A549 (cell line): ENCODE measurements at regions not wholly inside any gene's neighbourhood (a gene's known extent, or its start where the extent isn't known, plus 50 kb on each side); places are given as distances from the start of the nearest gene placed in this dataset.

Experiments
- ATAC-seq, 2 experiments: fragments of 200-7000 bp in 1 of 2; fragments of >200 bp in 1 of 2; cut with Nextera tagmentation in 1 of 2; cut with Tn5 transposase in 1 of 2; 3 replicates each; pipeline versions ENCODE4 v1.8.0 to v1.9.1; 2018 to 2020; ENCODE audit warnings: mild to moderate bottlenecking in 1 of 2, moderate library complexity in 1 of 2
- CTCF ChIA-PET: fragments of 300-600 bp; sonication (Branson Sonifier 250); formaldehyde crosslinking; extraction: SDS; loops from one replicate; lab custom pipeline; 2021; ENCODE audit warnings: antibody characterized with exemption, inconsistent platforms; lab: Yijun Ruan, JAX
- POLR2A ChIA-PET: fragments of 350-600 bp; formaldehyde crosslinking; extraction: SDS; loops from one replicate; lab custom pipeline; 2021; ENCODE audit warnings: antibody characterized with exemption, inconsistent platforms; lab: Yijun Ruan, JAX
- DNase-seq, 2 experiments: peaks; one replicate each; pipeline versions ENCODE4 v3.0.0 to v3.0.0-alpha.2; 2011 to 2016; ENCODE audit warnings: low read depth in 1 of 2, low spot score in 1 of 2
- FAIRE-seq: peaks from 2 replicates; lab custom pipeline; 2011; peaks lifted over from hg19 to GRCh38; lab: Jason Lieb, UNC
- H3K27ac ChIP-seq, 2 experiments: fragments of >200 bp; sonication (Bioruptor Twin); formaldehyde crosslinking; 3 replicates each; pipeline ENCODE4 v1.5.1; 2016 to 2017
- H3K4me1 ChIP-seq: fragments of >200 bp; sonication (Bioruptor Twin); formaldehyde crosslinking; 3 replicates; pipeline ENCODE4 v1.6.1; 2016
- H3K4me2 ChIP-seq: fragments of >200 bp; sonication (Bioruptor Twin); formaldehyde crosslinking; 3 replicates; pipeline ENCODE4 v1.6.1; 2016
- H3K4me3 ChIP-seq: fragments of >200 bp; sonication (Bioruptor Twin); formaldehyde crosslinking; 3 replicates; pipeline ENCODE4 v1.5.1; 2016
- H3K9me3 ChIP-seq: fragments of >200 bp; sonication (Bioruptor Twin); formaldehyde crosslinking; 3 replicates; pipeline ENCODE4 v1.6.1; 2016
- ATOH8 ChIP-seq: fragments of 250-450 bp; sonication (Bioruptor Pico); IDR thresholded peaks from 2 replicates; pipeline ENCODE4 v1.5.0; 2020; ENCODE audit warnings: low read depth, mild to moderate bottlenecking, moderate library complexity
- E2F6 ChIP-seq: IDR thresholded peaks from 2 replicates; pipeline ENCODE4 v1.6.1; 2012; ENCODE audit warnings: low read depth, borderline replicate concordance
- EHMT2 ChIP-seq: fragments of 200-600 bp; sonication (generic); IDR thresholded peaks from 2 replicates; pipeline ENCODE4 v1.6.1; 2016; ENCODE audit warnings: antibody characterized with exemption, low read depth, mild to moderate bottlenecking, moderate library complexity
- ELK1 ChIP-seq: fragments of 150-350 bp; IDR thresholded peaks from 2 replicates; pipeline ENCODE4 v1.6.1; 2014; ENCODE audit warnings: low read depth, mild to moderate bottlenecking, low read length
- EP300 ChIP-seq, 2 experiments: fragments of >200 bp; sonication (Bioruptor Twin); formaldehyde crosslinking; IDR thresholded peaks; 2 replicates in 1 of 2; 3 replicates in 1 of 2; pipeline ENCODE4 v1.6.1; 2016 to 2017
- FOSB ChIP-seq: fragments of 250-450 bp; sonication (Bioruptor Pico); IDR thresholded peaks from 2 replicates; pipeline ENCODE4 v1.5.0; 2020; ENCODE audit warnings: mild to moderate bottlenecking, moderate library complexity
- FOXS1 ChIP-seq: fragments of 250-450 bp; sonication (Bioruptor Pico); IDR thresholded peaks from 2 replicates; pipeline ENCODE4 v1.5.0; 2020; ENCODE audit warnings: mild to moderate bottlenecking, moderate library complexity
- GATA3 ChIP-seq: IDR thresholded peaks from 2 replicates; pipeline ENCODE4 v1.6.1; 2012; ENCODE audit warnings: borderline replicate concordance
- HDAC2 ChIP-seq: fragments of 200-600 bp; sonication (generic); IDR thresholded peaks from 2 replicates; pipeline ENCODE4 v1.6.1; 2016
- HEYL ChIP-seq: fragments of 250-450 bp; sonication (Bioruptor Pico); IDR thresholded peaks from 2 replicates; pipeline ENCODE4 v1.8.0; 2021; ENCODE audit warnings: mild to moderate bottlenecking, moderate library complexity
- HMGXB4 ChIP-seq: fragments of 250-450 bp; sonication (Bioruptor Pico); IDR thresholded peaks from 2 replicates; pipeline ENCODE4 v1.5.0; 2021; ENCODE audit warnings: mild to moderate bottlenecking, moderate library complexity, borderline replicate concordance
- JUN ChIP-seq, 2 experiments: fragments of >200 bp; sonication (Bioruptor Twin); formaldehyde crosslinking; IDR thresholded peaks; 2 replicates in 1 of 2; 3 replicates in 1 of 2; pipeline ENCODE4 v1.6.1; 2016 to 2017
- JUNB ChIP-seq: fragments of >200 bp; sonication (Bioruptor Twin); formaldehyde crosslinking; IDR thresholded peaks from 2 replicates; pipeline ENCODE4 v1.6.1; 2016
- MAFK ChIP-seq: fragments of 450-650 bp; IDR thresholded peaks from 2 replicates; pipeline ENCODE4 v1.6.1; 2014; ENCODE audit not compliant: partially characterized antibody
- MAX ChIP-seq: IDR thresholded peaks from 2 replicates; pipeline ENCODE4 v1.6.1; 2012
- MYC ChIP-seq: IDR thresholded peaks from 2 replicates; pipeline ENCODE4 v1.6.1; 2012; ENCODE audit warnings: mild to moderate bottlenecking, inconsistent platforms, low read length, improper control_type of control experiment, borderline replicate concordance
- NPAS2 ChIP-seq: fragments of 250-450 bp; sonication (Bioruptor Pico); IDR thresholded peaks from 2 replicates; pipeline ENCODE4 v1.8.0; 2022; ENCODE audit warnings: mild to moderate bottlenecking, moderate library complexity, borderline replicate concordance
- NR3C1 ChIP-seq: fragments of >200 bp; sonication (Bioruptor Twin); formaldehyde crosslinking; IDR thresholded peaks from 3 replicates; pipeline ENCODE4 v1.6.1; 2017
- POLR2A ChIP-seq: IDR thresholded peaks from 2 replicates; pipeline ENCODE4 v1.6.1; 2012; ENCODE audit warnings: mild to moderate bottlenecking, low read length
- POLR2AphosphoS2 ChIP-seq: conservative IDR thresholded peaks from 2 replicates; pipeline ENCODE4 v1.6.1; 2012; ENCODE audit warnings: low read length, improper control_type of control experiment, inconsistent platforms
- RAD21 ChIP-seq, 2 experiments: fragments of >200 bp in 1 of 2; sonication (Bioruptor Twin) in 1 of 2; formaldehyde crosslinking in 1 of 2; IDR thresholded peaks in 1 of 2; conservative IDR thresholded peaks in 1 of 2; 2 replicates in 1 of 2; 3 replicates in 1 of 2; pipeline ENCODE4 v1.6.1; 2012 to 2018; ENCODE audit warnings: inconsistent platforms in 1 of 2
- RARB ChIP-seq: fragments of 250-450 bp; sonication (Bioruptor Pico); IDR thresholded peaks from 2 replicates; pipeline ENCODE4 v1.8.0; 2021; ENCODE audit warnings: mild to moderate bottlenecking, moderate library complexity
- TFCP2L1 ChIP-seq: fragments of 250-450 bp; sonication (Bioruptor Pico); IDR thresholded peaks from 2 replicates; pipeline ENCODE4 v1.5.0; 2021; ENCODE audit warnings: mild to moderate bottlenecking
- TP53 ChIP-seq: fragments of 250-450 bp; sonication (Bioruptor Pico); IDR thresholded peaks from 2 replicates; pipeline ENCODE4 v1.5.0; 2021; ENCODE audit warnings: mild to moderate bottlenecking, moderate library complexity
- USF2 ChIP-seq: fragments of 450-650 bp; IDR thresholded peaks from 2 replicates; pipeline ENCODE4 v1.6.1; 2014; ENCODE audit warnings: antibody characterized with exemption
- ZC3H11A ChIP-seq: fragments of 450-650 bp; IDR thresholded peaks from 2 replicates; pipeline ENCODE4 v1.6.1; 2014; ENCODE audit warnings: antibody characterized with exemption, mild to moderate bottlenecking
- ZFP36 ChIP-seq: fragments of 450-650 bp; IDR thresholded peaks from 2 replicates; pipeline ENCODE4 v1.6.1; 2014; ENCODE audit warnings: borderline replicate concordance; ENCODE audit not compliant: partially characterized antibody
- WGBS: methylation state at CpG from one replicate; pipeline ENCODE4 v1.1.6; 2017; ENCODE audit errors: missing lambda C conversion rate; 5-methylcytosine and 5-hydroxymethylcytosine counted together

GRCh38 chr1:95535614-95536013 is 301.6 kb downstream of the RWDD3 start:
- no peak for ATAC-seq

GRCh38 chr1:95536501-95536900 is 302.5 kb downstream of the RWDD3 start:
- 13% methylated on average over 5 of the region's 5 CpGs for WGBS
- POLR2A ChIA-PET, result no interaction called here
- CTCF ChIA-PET, result no interaction called here

More at GRCh38 chr1:95535614-95536013, 301.6 kb downstream of the RWDD3 start:
- WGBS, result 37% methylated on average over 4 of the region's 4 CpGs
- POLR2A ChIA-PET, result no interaction called here
- Histone ChIP-seq H3K9me3 (no peaks in the 10 kb centered on the region), H3K4me1 (no peaks in the 10 kb centered on the region), H3K4me3 (no peak overlapping the region), H3K4me2 (no peak overlapping the region), H3K27ac (no peak overlapping the region)
- DNase-seq (no peak), FAIRE-seq (no peak)
- CTCF ChIA-PET, result no interaction called here
- TF ChIP-seq MYC, result no peak
- no peak for TF ChIP-seq RARB
- no peak for TF ChIP-seq ZFP36
- no peak for TF ChIP-seq MAFK
- no peak for TF ChIP-seq ZC3H11A
- TF ChIP-seq HEYL (CRISPR knock-in tag), result no peak
- TF ChIP-seq EHMT2, result no peak
- no peak for TF ChIP-seq MAX
- no peak for TF ChIP-seq E2F6
- no peak for TF ChIP-seq ATOH8
- no peak for TF ChIP-seq NPAS2 (CRISPR knock-in tag)
- TF ChIP-seq HDAC2, result no peak
- no peak for TF ChIP-seq POLR2A
- TF ChIP-seq JUNB, result no peak
- TF ChIP-seq TFCP2L1 (CRISPR knock-in tag), result no peak
- no peak for TF ChIP-seq USF2
- no peak for TF ChIP-seq TP53 (CRISPR knock-in tag)
- no peak for TF ChIP-seq NR3C1
- no peak for TF ChIP-seq ELK1

GRCh38 chr1:95537176-95537575 is 303.2 kb downstream of the RWDD3 start:
- no peak for TF ChIP-seq HDAC2
- no peak for TF ChIP-seq RAD21 (conservative IDR thresholded peaks at IDR 0.05 in 1 of 2, IDR thresholded peaks at IDR 0.05 in 1 of 2)
- TF ChIP-seq FOSB (CRISPR knock-in tag), result no peak
- TF ChIP-seq ELK1, result no peak
- no peak for TF ChIP-seq MYC
- no peak for TF ChIP-seq FOXS1 (CRISPR knock-in tag)
- TF ChIP-seq RARB, result no peak
- TF ChIP-seq EP300 (IDR thresholded peaks at IDR 0.05), result no peak
- no peak for TF ChIP-seq HMGXB4 (CRISPR knock-in tag)
- no peak for TF ChIP-seq GATA3
- TF ChIP-seq, all 56 proteins: peak for 0
- Histone ChIP-seq H3K4me1 (no peaks in the 10 kb centered on the region), H3K9me3 (no peaks in the 10 kb centered on the region), H3K27ac (no peak overlapping the region), H3K4me2 (no peak overlapping the region), H3K4me3 (no peak overlapping the region)
- CTCF ChIA-PET, result no interaction called here
- FAIRE-seq (no peak), DNase-seq (no peak), ATAC-seq (no peak)
- WGBS, result 41% methylated on average over 3 of the region's 3 CpGs
- POLR2A ChIA-PET, result no interaction called here

More at GRCh38 chr1:95536501-95536900, 302.5 kb downstream of the RWDD3 start:
- DNase-seq, result no peak
- H3K27ac ChIP-seq, result no peak overlapping the region
- TF ChIP-seq POLR2AphosphoS2, result no peak
- no peak for TF ChIP-seq JUN (IDR thresholded peaks at IDR 0.05)
- TF ChIP-seq, all 56 proteins: peak for 0
- Histone ChIP-seq H3K9me3 (no peaks in the 10 kb centered on the region), H3K4me2 (no peak overlapping the region), H3K4me1 (no peaks in the 10 kb centered on the region), H3K4me3 (no peak overlapping the region)
- ATAC-seq (no peak), FAIRE-seq (no peak)
